Left forelimb (tissue), 1 donor: ENCODE measurements at regions not wholly inside any gene's neighbourhood (a gene's known extent, or its start where the extent isn't known, plus 50 kb on each side); places are given as distances from the start of the nearest gene placed in this dataset.
A peak's percentile ranks its signal among the peaks of the same experiment; 100 is the strongest.
"Not testable (repeated sequence)": the region's sequence is repeated elsewhere in the genome, so short reads cannot be mapped to it uniquely, and the experiment has no call there.

ENCODE experiments used
- DNase-seq: peaks from one replicate; pipeline ENCODE4 v3.0.0-alpha.2; 2018; ENCODE audit warnings: low spot score

- no peak for DNase-seq
Observed at GRCh38 chrX:1012678-1013300, 199.7 kb downstream of the CRLF2 start.

GRCh38 chrX:1011691-1012283, 200.7 kb downstream of the CRLF2 start:
- no peak for DNase-seq

GRCh38 chrX:1009771-1010170, 202.7 kb downstream of the CRLF2 start:
- no peak for DNase-seq

- DNase-seq: no peak
Observed at GRCh38 chrX:1006156-1006730, 206.2 kb downstream of the CRLF2 start.

GRCh38 chrX:1002611-1003010, 209.8 kb downstream of the CRLF2 start:
- no peak for DNase-seq

GRCh38 chrX:997631-998137, 214.8 kb downstream of the CRLF2 start:
- DNase-seq: no peak

GRCh38 chrX:994780-995179, 217.7 kb downstream of the CRLF2 start:
- no peak for DNase-seq

- no peak for DNase-seq
Observed at GRCh38 chrX:989959-990510, 222.4 kb downstream of the CRLF2 start.

- not testable (repeated sequence) for DNase-seq
Observed at GRCh38 chrX:988530-988929, 223.9 kb downstream of the CRLF2 start.

- no peak for DNase-seq
Observed at GRCh38 chrX:981791-982626, 230.4 kb downstream of the CRLF2 start.

GRCh38 chrX:980587-981235, 231.7 kb downstream of the CRLF2 start:
- no peak for DNase-seq

GRCh38 chrX:979127-979526, 233.3 kb downstream of the CRLF2 start:
- not testable (repeated sequence) for DNase-seq

- DNase-seq: peak; percentile 55
Observed at GRCh38 chrX:973010-973632, 239.3 kb downstream of the CRLF2 start.

GRCh38 chrX:968148-968965, 244.1 kb downstream of the CRLF2 start:
- DNase-seq: peak; percentile 38

GRCh38 chrX:966396-967070, 245.9 kb downstream of the CRLF2 start:
- peak; percentile 58 for DNase-seq

GRCh38 chrX:964831-965416, 247.5 kb downstream of the CRLF2 start:
- no peak for DNase-seq

GRCh38 chrX:960821-961220, 251.6 kb downstream of the CRLF2 start:
- DNase-seq: peak; percentile 46

- DNase-seq: no peak
Observed at GRCh38 chrX:959595-959994, 252.9 kb downstream of the CRLF2 start.

GRCh38 chrX:955168-955781, 257.2 kb downstream of the CRLF2 start:
- DNase-seq: not testable (repeated sequence)
